Central memory CD4-positive, alpha-beta T cell (primary cell): ENCODE measurements at regions not wholly inside any gene's neighbourhood (a gene's known extent, or its start where the extent isn't known, plus 50 kb on each side); places are given as distances from the start of the nearest gene placed in this dataset.
"Not testable (repeated sequence)": the region's sequence is repeated elsewhere in the genome, so short reads cannot be mapped to it uniquely, and the experiment has no call there.

Source experiments
- DNase-seq: peaks from one replicate; pipeline ENCODE4 v3.0.0; 2022

GRCh38 chr1:120465900-120466299 is 51.1 kb downstream of the NBPF8 start:
- not testable (repeated sequence) for DNase-seq

GRCh38 chr1:120477663-120478062 is 62.8 kb downstream of the NBPF8 start:
- DNase-seq = not testable (repeated sequence)

- not testable (repeated sequence) for DNase-seq
Observed at GRCh38 chr1:120478400-120478799, 63.6 kb downstream of the NBPF8 start.

GRCh38 chr1:120487542-120487941 is 72.7 kb downstream of the NBPF8 start:
- DNase-seq = not testable (repeated sequence)

- DNase-seq = not testable (repeated sequence)
Observed at GRCh38 chr1:120489217-120489616, 74.4 kb downstream of the NBPF8 start.

- DNase-seq = not testable (repeated sequence)
Observed at GRCh38 chr1:120497145-120497544, 82.3 kb downstream of the NBPF8 start.

- DNase-seq = not testable (repeated sequence)
Observed at GRCh38 chr1:120503284-120503683, 88.4 kb downstream of the NBPF8 start.

- not testable (repeated sequence) for DNase-seq
Observed at GRCh38 chr1:120506352-120506751, 91.5 kb downstream of the NBPF8 start.

- not testable (repeated sequence) for DNase-seq
Observed at GRCh38 chr1:120508351-120508750, 93.5 kb downstream of the NBPF8 start.

GRCh38 chr1:120509258-120509657 is 94.4 kb downstream of the NBPF8 start:
- DNase-seq = not testable (repeated sequence)

GRCh38 chr1:120513099-120513498 is 98.3 kb downstream of the NBPF8 start:
- not testable (repeated sequence) for DNase-seq

GRCh38 chr1:120513531-120513930 is 98.7 kb downstream of the NBPF8 start:
- not testable (repeated sequence) for DNase-seq

- not testable (repeated sequence) for DNase-seq
Observed at GRCh38 chr1:120519196-120519595, 104.4 kb downstream of the NBPF8 start.

GRCh38 chr1:120524416-120524815 is 109.6 kb downstream of the NBPF8 start:
- not testable (repeated sequence) for DNase-seq

GRCh38 chr1:120525386-120525785 is 110.6 kb downstream of the NBPF8 start:
- DNase-seq = peak; percentile 31

- not testable (repeated sequence) for DNase-seq
Observed at GRCh38 chr1:120529475-120530089, 114.7 kb downstream of the NBPF8 start.

GRCh38 chr1:120531455-120531854 is 116.6 kb downstream of the NBPF8 start:
- not testable (repeated sequence) for DNase-seq

- DNase-seq = peak; percentile 66
Observed at GRCh38 chr1:120534361-120535047, 119.7 kb downstream of the NBPF8 start.

GRCh38 chr1:120535052-120535451 is 120.2 kb downstream of the NBPF8 start:
- not testable (repeated sequence) for DNase-seq

GRCh38 chr1:120541394-120541793 is 126.6 kb downstream of the NBPF8 start:
- DNase-seq = not testable (repeated sequence)

GRCh38 chr1:120542365-120542764 is 127.5 kb downstream of the NBPF8 start:
- not testable (repeated sequence) for DNase-seq

- not testable (repeated sequence) for DNase-seq
Observed at GRCh38 chr1:120542940-120543339, 128.1 kb downstream of the NBPF8 start.

GRCh38 chr1:120544434-120544833 is 129.6 kb downstream of the NBPF8 start:
- peak; percentile 71 for DNase-seq

GRCh38 chr1:120550335-120550734 is 135.5 kb downstream of the NBPF8 start:
- DNase-seq = not testable (repeated sequence)
